C4-2B (cell line): ENCODE measurements at regions not wholly inside any gene's neighbourhood (a gene's known extent, or its start where the extent isn't known, plus 50 kb on each side); places are given as distances from the start of the nearest gene placed in this dataset.

ENCODE experiments used
- ZFX ChIP-seq: fragments of 450-650 bp; IDR thresholded peaks from 2 replicates; pipeline ENCODE4 v1.6.1; 2017
- TF ChIP-seq, protein P1 (sequence below): fragments of 450-650 bp; conservative IDR thresholded peaks from 2 replicates; pipeline ENCODE4 v1.5.1; 2017; ENCODE audit warnings: mild to moderate bottlenecking

DNA sequence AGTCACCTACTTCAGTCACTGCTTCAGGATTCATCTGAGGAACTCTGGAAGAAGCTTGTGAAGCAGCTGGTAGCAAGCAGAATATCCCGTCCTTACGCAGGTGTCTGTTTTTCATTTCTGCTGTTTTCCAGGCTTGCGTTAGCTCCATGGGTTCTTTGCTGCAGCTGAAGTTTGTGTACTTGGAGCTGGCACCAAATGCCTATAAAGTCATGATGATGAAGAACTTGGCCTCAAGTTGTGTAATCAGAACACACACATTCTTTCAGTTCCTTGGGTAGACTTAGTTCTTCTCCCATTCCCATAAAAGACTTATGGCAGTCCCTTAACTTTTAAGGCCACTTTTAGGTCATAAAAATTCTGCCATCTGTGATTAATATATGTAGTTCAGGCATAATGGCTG lies 116.7 kb downstream of the LRRC70 start:
- TF ChIP-seq, protein P1, sequence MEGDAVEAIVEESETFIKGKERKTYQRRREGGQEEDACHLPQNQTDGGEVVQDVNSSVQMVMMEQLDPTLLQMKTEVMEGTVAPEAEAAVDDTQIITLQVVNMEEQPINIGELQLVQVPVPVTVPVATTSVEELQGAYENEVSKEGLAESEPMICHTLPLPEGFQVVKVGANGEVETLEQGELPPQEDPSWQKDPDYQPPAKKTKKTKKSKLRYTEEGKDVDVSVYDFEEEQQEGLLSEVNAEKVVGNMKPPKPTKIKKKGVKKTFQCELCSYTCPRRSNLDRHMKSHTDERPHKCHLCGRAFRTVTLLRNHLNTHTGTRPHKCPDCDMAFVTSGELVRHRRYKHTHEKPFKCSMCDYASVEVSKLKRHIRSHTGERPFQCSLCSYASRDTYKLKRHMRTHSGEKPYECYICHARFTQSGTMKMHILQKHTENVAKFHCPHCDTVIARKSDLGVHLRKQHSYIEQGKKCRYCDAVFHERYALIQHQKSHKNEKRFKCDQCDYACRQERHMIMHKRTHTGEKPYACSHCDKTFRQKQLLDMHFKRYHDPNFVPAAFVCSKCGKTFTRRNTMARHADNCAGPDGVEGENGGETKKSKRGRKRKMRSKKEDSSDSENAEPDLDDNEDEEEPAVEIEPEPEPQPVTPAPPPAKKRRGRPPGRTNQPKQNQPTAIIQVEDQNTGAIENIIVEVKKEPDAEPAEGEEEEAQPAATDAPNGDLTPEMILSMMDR = no peak
- TF ChIP-seq ZFX = no peak
